Skin epidermis (tissue), 12 donors: ENCODE measurements at regions not wholly inside any gene's neighbourhood (a gene's known extent, or its start where the extent isn't known, plus 50 kb on each side); places are given as distances from the start of the nearest gene placed in this dataset.
"Not testable (repeated sequence)": the region's sequence is repeated elsewhere in the genome, so short reads cannot be mapped to it uniquely, and the experiment has no call there.

Experiments
- H3K27ac ChIP-seq, 21 experiments: fragments of 200-600 bp; sonication (generic) in 11 of 21; one replicate each; pipeline ENCODE4 v1.5.0; 2020; ENCODE audit warnings: mild to moderate bottlenecking in 3 of 21, inconsistent platforms in 2 of 21, moderate library complexity in 2 of 21
- H3K4me3 ChIP-seq, 7 experiments: fragments of 200-600 bp; sonication (generic) in 2 of 7; one replicate each; pipeline ENCODE4 v1.5.0; 2020; ENCODE audit warnings: inconsistent platforms in 2 of 7, mild to moderate bottlenecking in 2 of 7, moderate library complexity in 1 of 7

- no peak overlapping the region for H3K4me3 ChIP-seq
- no peak overlapping the region for H3K27ac ChIP-seq
Observed at GRCh38 chr4:101730291-101731117, 60.0 kb upstream of the BANK1 start.

- Histone ChIP-seq H3K4me3 (no peak overlapping the region), H3K27ac (no peak overlapping the region)
Observed at GRCh38 chr4:101727238-101727637, 63.3 kb upstream of the BANK1 start.

- H3K27ac ChIP-seq: no peak overlapping the region
- H3K4me3 ChIP-seq: no peak overlapping the region
Observed at GRCh38 chr4:101724093-101724492, 66.4 kb upstream of the BANK1 start.

GRCh38 chr4:101718810-101719209 is 71.7 kb upstream of the BANK1 start:
- H3K27ac ChIP-seq: no peak overlapping the region
- no peak overlapping the region for H3K4me3 ChIP-seq

GRCh38 chr4:101711590-101712260 is 78.8 kb upstream of the BANK1 start:
- H3K4me3 ChIP-seq: no peak overlapping the region
- no peak overlapping the region for H3K27ac ChIP-seq

GRCh38 chr4:101710806-101711205 is 79.7 kb upstream of the BANK1 start:
- Histone ChIP-seq H3K4me3 (no peak overlapping the region), H3K27ac (no peak overlapping the region)

GRCh38 chr4:101708293-101709039 is 82.1 kb upstream of the BANK1 start:
- Histone ChIP-seq H3K4me3 (no peak overlapping the region), H3K27ac (no peak overlapping the region)

GRCh38 chr4:101707596-101707995 is 82.9 kb upstream of the BANK1 start:
- Histone ChIP-seq H3K4me3 (no peak overlapping the region), H3K27ac (no peak overlapping the region)

- Histone ChIP-seq H3K27ac (no peak overlapping the region), H3K4me3 (no peak overlapping the region)
Observed at GRCh38 chr4:101706535-101707057, 83.9 kb upstream of the BANK1 start.

GRCh38 chr4:101701551-101701950 is 89.0 kb upstream of the BANK1 start:
- no peak overlapping the region for H3K27ac ChIP-seq
- no peak overlapping the region for H3K4me3 ChIP-seq

GRCh38 chr4:101699441-101700124 is 90.9 kb upstream of the BANK1 start:
- no peak overlapping the region for H3K27ac ChIP-seq
- H3K4me3 ChIP-seq: no peak overlapping the region

- Histone ChIP-seq H3K27ac (no peak overlapping the region), H3K4me3 (no peak overlapping the region)
Observed at GRCh38 chr4:101697266-101697665, 93.3 kb upstream of the BANK1 start.

- Histone ChIP-seq H3K4me3 (no peak overlapping the region), H3K27ac (no peak overlapping the region)
Observed at GRCh38 chr4:101696276-101697010, 94.1 kb upstream of the BANK1 start.

- Histone ChIP-seq H3K4me3 (no peak overlapping the region), H3K27ac (no peak overlapping the region)
Observed at GRCh38 chr4:101695176-101695575, 95.4 kb upstream of the BANK1 start.

- H3K4me3 ChIP-seq: not testable (repeated sequence)
Observed at GRCh38 chr4:101694403-101694802, 96.1 kb upstream of the BANK1 start.

GRCh38 chr4:101693842-101694398 is 96.6 kb upstream of the BANK1 start:
- no peak overlapping the region for H3K27ac ChIP-seq
- no peak overlapping the region for H3K4me3 ChIP-seq

More at GRCh38 chr4:101694403-101694802, 96.1 kb upstream of the BANK1 start:
- not testable (repeated sequence) for H3K27ac ChIP-seq

GRCh38 chr4:101689220-101689619 is 101.3 kb upstream of the BANK1 start:
- no peak overlapping the region for H3K4me3 ChIP-seq
- no peak overlapping the region for H3K27ac ChIP-seq

- Histone ChIP-seq H3K27ac (no peak overlapping the region), H3K4me3 (no peak overlapping the region)
Observed at GRCh38 chr4:101685126-101685525, 105.4 kb upstream of the BANK1 start.

GRCh38 chr4:101682946-101683345 is 107.6 kb upstream of the BANK1 start:
- no peak overlapping the region for H3K4me3 ChIP-seq
- H3K27ac ChIP-seq: no peak overlapping the region
